NT2/D1 (cell line): ENCODE measurements at regions not wholly inside any gene's neighbourhood (a gene's known extent, or its start where the extent isn't known, plus 50 kb on each side); places are given as distances from the start of the nearest gene placed in this dataset.

Source experiments
- DNase-seq: peaks from one replicate; pipeline ENCODE4 v3.0.0-alpha.2; 2011; ENCODE audit warnings: low read depth, low spot score
- H3K27me3 ChIP-seq: 2 replicates; pipeline ENCODE4 v1.6.0; 2011; ENCODE audit warnings: mild to moderate bottlenecking; ENCODE audit not compliant: insufficient read length, insufficient read depth
- H3K36me3 ChIP-seq: 2 replicates; pipeline ENCODE4 v1.6.1; 2011; ENCODE audit warnings: mild to moderate bottlenecking, low read length, mixed read lengths; ENCODE audit not compliant: insufficient read depth, insufficient read length
- H3K4me1 ChIP-seq: 2 replicates; pipeline ENCODE4 v1.5.1; 2011; ENCODE audit not compliant: insufficient read depth, insufficient read length
- H3K4me3 ChIP-seq: 2 replicates; pipeline ENCODE4 v1.5.1; 2011; ENCODE audit warnings: low read depth; ENCODE audit not compliant: insufficient read length
- H3K9ac ChIP-seq: 2 replicates; pipeline ENCODE4 v1.6.0; 2011; ENCODE audit warnings: low read depth; ENCODE audit not compliant: insufficient read length
- H3K9me3 ChIP-seq: 2 replicates; pipeline ENCODE4 v1.5.1; 2011; ENCODE audit warnings: mild to moderate bottlenecking, low read length; ENCODE audit not compliant: insufficient read depth
- SUZ12 ChIP-seq: IDR thresholded peaks from 2 replicates; pipeline ENCODE4 v1.6.1; 2011; ENCODE audit not compliant: insufficient read length, insufficient read depth; ENCODE audit errors: extremely low read depth
- YY1 ChIP-seq: IDR thresholded peaks from 2 replicates; pipeline ENCODE4 v1.6.1; 2011; ENCODE audit not compliant: insufficient read length, insufficient read depth
- ZNF274 ChIP-seq: IDR thresholded peaks from 2 replicates; pipeline ENCODE4 v1.6.1; 2011; ENCODE audit warnings: mild to moderate bottlenecking, low read depth, low read length

GRCh38 chr5:92402045-92402444, 1018.9 kb upstream of the ARRDC3 start:
- Histone ChIP-seq H3K9ac (no peak overlapping the region), H3K9me3 (no peaks in the 10 kb centered on the region), H3K4me1 (no peaks in the 10 kb centered on the region), H3K27me3 (no peaks in the 10 kb centered on the region), H3K4me3 (no peak overlapping the region), H3K36me3 (no peaks in the 10 kb centered on the region)
- DNase-seq, result no peak
- TF ChIP-seq SUZ12 (no peak), YY1 (no peak), ZNF274 (no peak)

- peak; percentile 6 for DNase-seq
- Histone ChIP-seq H3K4me3 (no peak overlapping the region), H3K9ac (no peak overlapping the region), H3K9me3 (no peaks in the 10 kb centered on the region), H3K36me3 (no peaks in the 10 kb centered on the region), H3K4me1 (no peaks in the 10 kb centered on the region), H3K27me3 (no peaks in the 10 kb centered on the region)
- TF ChIP-seq YY1, result no peak
- no peak for TF ChIP-seq SUZ12
- no peak for TF ChIP-seq ZNF274
Observed at GRCh38 chr5:92401492-92401891, 1018.4 kb upstream of the ARRDC3 start.

- TF ChIP-seq SUZ12 (no peak), ZNF274 (no peak), YY1 (no peak)
- no peak for DNase-seq
- no peaks in the 10 kb centered on the region for H3K27me3 ChIP-seq
- no peaks in the 10 kb centered on the region for H3K4me1 ChIP-seq
- no peaks in the 10 kb centered on the region for H3K36me3 ChIP-seq
- no peaks in the 10 kb centered on the region for H3K9me3 ChIP-seq
- H3K4me3 ChIP-seq, result no peak overlapping the region
- no peak overlapping the region for H3K9ac ChIP-seq
Observed at GRCh38 chr5:92394936-92395335, 1011.8 kb upstream of the ARRDC3 start.

- TF ChIP-seq YY1 (no peak), ZNF274 (no peak), SUZ12 (no peak)
- Histone ChIP-seq H3K9ac (no peak overlapping the region), H3K9me3 (no peaks in the 10 kb centered on the region), H3K36me3 (no peaks in the 10 kb centered on the region), H3K4me3 (no peak overlapping the region), H3K4me1 (no peaks in the 10 kb centered on the region), H3K27me3 (no peaks in the 10 kb centered on the region)
- DNase-seq, result no peak
Observed at GRCh38 chr5:92390657-92391056, 1007.5 kb upstream of the ARRDC3 start.

GRCh38 chr5:92380069-92380770, 997.1 kb upstream of the ARRDC3 start:
- H3K4me3 ChIP-seq, result no peak overlapping the region
- no peak for TF ChIP-seq YY1
- no peak for TF ChIP-seq SUZ12
- no peaks in the 10 kb centered on the region for H3K36me3 ChIP-seq
- no peak overlapping the region for H3K9ac ChIP-seq
- DNase-seq, result no peak
- no peaks in the 10 kb centered on the region for H3K27me3 ChIP-seq
- H3K9me3 ChIP-seq, result no peaks in the 10 kb centered on the region
- H3K4me1 ChIP-seq, result no peaks in the 10 kb centered on the region

GRCh38 chr5:92378966-92379611, 996.0 kb upstream of the ARRDC3 start:
- TF ChIP-seq SUZ12, result no peak
- TF ChIP-seq ZNF274, result no peak
- TF ChIP-seq YY1, result no peak
- H3K36me3 ChIP-seq, result no peaks in the 10 kb centered on the region
- H3K4me3 ChIP-seq, result no peak overlapping the region
- no peaks in the 10 kb centered on the region for H3K4me1 ChIP-seq
- no peaks in the 10 kb centered on the region for H3K27me3 ChIP-seq
- no peak for DNase-seq
- H3K9ac ChIP-seq, result no peak overlapping the region
- H3K9me3 ChIP-seq, result no peaks in the 10 kb centered on the region; the same call in 1 of the 2 replicates

- TF ChIP-seq SUZ12 (no peak), ZNF274 (no peak), YY1 (no peak)
- no peaks in the 10 kb centered on the region for H3K27me3 ChIP-seq
- H3K9me3 ChIP-seq, result no peaks in the 10 kb centered on the region; the same call in 1 of the 2 replicates
- H3K4me3 ChIP-seq, result no peak overlapping the region
- H3K4me1 ChIP-seq, result no peaks in the 10 kb centered on the region
- no peaks in the 10 kb centered on the region for H3K36me3 ChIP-seq
- no peak for DNase-seq
- no peak overlapping the region for H3K9ac ChIP-seq
Observed at GRCh38 chr5:92374859-92375258, 991.7 kb upstream of the ARRDC3 start.
